ENCODE measurements at regions not wholly inside any gene's neighbourhood (a gene's known extent, or its start where the extent isn't known, plus 50 kb on each side); places are given as distances from the start of the nearest gene placed in this dataset.
A peak's percentile ranks its signal among the peaks of the same experiment; 100 is the strongest.
"Not testable (repeated sequence)": the region's sequence is repeated elsewhere in the genome, so short reads cannot be mapped to it uniquely, and the experiment has no call there.

DNA sequence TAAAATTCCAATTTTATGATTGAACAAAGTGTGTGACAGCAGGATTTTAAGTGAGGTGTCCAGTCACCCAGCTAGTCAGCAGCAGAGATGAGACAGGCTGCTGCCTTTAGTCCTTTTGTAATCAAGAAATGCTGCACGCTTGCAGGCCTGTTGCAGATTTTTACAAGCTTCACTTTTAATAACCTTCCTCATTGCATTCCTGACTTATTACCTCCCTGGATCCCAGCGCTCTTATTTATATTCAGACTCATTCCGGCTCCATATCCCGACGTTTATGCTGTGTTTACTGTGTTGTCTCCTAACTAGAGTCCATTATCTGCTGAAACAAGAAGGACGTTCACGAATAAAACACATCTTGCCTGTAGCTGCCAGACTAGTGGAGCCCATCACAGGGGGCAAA, 442.5 kb upstream of the KLHL29 start:
- no peak for DNase-seq (ENCODE audit: extremely low read depth in 1 of 11, low read depth in 9 of 11, low spot score in 4 of 11)

DNA sequence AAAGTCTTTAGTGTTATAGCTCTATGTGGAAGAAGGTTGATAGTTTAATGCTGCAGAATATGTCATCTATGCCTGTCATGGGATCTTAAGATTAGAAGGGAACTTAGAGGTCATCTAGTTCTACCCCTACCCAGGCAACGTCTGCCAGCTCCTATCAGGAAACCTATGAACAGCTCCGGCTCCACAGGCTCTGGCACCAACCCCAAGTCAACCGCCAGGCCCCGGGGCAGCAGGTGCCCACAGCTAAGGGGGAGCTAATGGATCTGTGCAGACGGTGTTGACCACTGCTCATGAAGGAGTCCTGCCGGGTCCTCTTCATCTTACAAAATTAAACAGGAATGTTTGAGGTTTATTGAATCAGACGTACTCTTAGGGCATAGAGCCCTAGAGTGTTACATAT, 440.8 kb upstream of the KLHL29 start:
- no peak for DNase-seq (ENCODE audit: extremely low read depth in 1 of 11, low read depth in 9 of 11, low spot score in 4 of 11)

DNA sequence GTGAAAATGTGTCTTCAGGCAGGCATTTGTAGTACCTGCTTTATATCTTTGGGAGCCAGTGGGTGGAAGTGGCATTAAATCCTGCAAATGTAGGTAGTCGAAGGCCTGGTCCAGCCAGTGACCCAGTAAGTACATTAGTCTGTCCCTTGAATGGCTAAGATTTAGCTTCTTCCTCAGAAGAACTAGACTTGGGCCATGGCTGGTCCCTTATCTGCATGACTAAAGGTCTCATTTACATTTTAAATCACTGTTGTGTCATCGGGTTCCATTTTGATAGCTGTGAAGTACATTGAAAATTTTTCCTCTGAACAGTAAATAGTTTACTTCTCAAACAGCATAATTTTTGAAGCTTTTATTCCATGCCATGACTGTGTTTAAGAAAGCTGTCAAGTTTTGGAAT, 438.4 kb upstream of the KLHL29 start:
- no peak for DNase-seq (ENCODE audit: extremely low read depth in 1 of 11, low read depth in 9 of 11, low spot score in 4 of 11)

DNA sequence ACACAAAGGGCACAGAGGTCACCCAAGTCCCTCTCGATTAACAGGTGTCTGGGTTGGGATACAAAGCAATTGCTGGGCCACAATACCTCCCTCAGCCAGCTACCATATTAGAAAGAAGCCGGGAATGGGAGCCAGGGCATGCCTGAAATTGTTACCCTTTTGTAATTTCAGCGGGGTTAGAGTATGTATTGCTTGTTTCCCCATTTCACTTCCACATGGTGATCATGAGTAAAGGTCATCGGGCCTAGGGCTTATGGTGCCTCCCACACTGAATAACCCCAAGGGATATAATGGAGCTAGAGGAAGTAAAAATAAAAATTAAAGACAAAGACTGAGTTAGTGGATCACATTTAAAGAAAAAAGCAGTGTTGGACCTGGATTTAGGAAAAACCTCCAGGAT, 437.2 kb upstream of the KLHL29 start:
- no peak for DNase-seq (ENCODE audit: extremely low read depth in 1 of 11, low read depth in 9 of 11, low spot score in 4 of 11)

DNA sequence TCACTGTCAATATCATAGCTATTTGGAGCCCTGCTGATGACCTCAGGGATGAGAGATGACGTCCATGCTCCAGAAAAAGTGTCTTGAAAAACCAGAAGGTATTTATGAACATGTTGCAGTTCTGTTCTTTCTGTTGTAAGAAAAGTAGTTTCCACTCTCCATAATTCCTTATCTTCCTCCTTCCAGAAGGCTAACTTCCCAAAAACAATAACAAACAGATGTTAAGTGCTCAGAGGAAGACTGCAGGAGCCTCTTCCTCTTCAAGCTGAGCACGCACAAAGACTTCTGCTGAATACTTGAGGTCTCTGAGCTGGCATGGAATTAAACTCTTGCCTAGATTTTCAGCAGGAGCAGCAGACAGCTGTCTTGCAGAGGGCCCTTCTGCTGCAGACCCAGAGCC, 434.5 kb upstream of the KLHL29 start:
- no peak for DNase-seq (ENCODE audit: extremely low read depth in 1 of 11, low read depth in 9 of 11, low spot score in 4 of 11)

DNA sequence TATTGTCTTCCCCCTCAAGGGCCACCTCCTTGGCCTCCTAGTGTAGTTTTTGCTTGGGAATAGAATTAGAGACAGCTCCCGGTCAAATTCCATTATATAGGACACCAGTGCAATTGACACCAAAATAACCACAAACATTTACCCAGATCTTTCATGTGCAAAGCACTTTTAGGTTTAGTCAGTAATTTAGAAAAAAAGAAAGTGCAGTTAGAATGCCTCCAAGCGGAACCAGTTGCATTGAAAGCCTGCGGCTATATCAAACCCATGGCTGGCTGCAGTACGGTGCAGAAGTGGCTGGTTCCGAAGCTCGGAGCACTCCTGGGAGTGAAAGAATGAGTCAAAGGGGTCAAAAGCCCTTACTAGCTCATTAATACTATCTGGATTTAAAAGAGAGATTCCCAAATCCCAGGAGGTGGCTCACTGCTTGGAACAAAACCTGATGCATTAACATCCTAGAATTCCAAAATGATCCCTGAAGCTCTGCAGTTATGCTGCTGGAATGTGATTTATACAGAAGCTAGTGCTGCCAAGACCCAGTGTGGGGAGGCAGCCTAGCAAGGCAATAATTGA, 432.2 kb upstream of the KLHL29 start:
- peak in 1 of 11 donors; percentile 29 for DNase-seq (ENCODE audit: extremely low read depth in 1 of 11, low read depth in 9 of 11, low spot score in 4 of 11)

DNA sequence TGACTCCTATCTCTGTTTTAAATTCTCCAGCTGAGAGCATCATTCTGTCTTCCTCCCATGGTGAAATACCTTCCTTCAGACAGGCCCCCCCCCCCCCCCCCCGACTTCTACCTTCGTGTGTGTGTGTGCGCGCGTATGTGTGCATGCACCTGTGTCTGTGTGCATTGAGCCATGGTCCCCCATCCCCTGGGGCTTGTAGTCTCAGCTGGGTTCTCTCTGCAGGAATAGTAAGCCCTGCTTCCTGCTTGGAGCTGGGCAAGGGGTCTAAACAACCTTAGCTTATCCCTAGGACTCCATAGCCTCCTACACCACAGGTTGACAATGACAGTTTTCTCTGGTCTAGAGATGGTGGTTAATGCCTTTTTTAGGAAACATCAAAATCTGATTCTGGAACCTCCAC, 427.5 kb upstream of the KLHL29 start:
- DNase-seq (ENCODE audit: extremely low read depth in 1 of 11, low read depth in 9 of 11, low spot score in 4 of 11): peak in 1 of 11 donors; percentile 18

DNA sequence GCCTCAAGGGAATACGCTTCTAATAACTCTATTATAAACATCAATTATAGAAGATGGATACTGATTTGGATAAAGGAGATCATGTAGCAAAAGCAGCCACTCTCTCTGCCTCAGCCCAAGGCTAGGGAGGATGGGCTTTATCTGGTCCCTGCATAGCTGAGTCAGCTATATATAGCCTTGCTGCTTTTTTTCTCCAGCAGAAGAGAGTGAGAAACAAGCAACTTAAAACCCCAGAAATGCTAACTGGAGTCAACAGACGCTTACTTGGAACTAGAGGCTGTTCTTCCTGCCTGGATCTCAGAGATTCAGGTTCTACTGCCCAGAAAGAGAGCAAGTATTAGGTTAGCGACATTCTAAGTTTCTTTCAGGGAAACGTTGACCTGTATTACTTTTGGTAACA, 426.7 kb upstream of the KLHL29 start:
- DNase-seq (ENCODE audit: extremely low read depth in 1 of 11, low read depth in 9 of 11, low spot score in 4 of 11): no peak

DNA sequence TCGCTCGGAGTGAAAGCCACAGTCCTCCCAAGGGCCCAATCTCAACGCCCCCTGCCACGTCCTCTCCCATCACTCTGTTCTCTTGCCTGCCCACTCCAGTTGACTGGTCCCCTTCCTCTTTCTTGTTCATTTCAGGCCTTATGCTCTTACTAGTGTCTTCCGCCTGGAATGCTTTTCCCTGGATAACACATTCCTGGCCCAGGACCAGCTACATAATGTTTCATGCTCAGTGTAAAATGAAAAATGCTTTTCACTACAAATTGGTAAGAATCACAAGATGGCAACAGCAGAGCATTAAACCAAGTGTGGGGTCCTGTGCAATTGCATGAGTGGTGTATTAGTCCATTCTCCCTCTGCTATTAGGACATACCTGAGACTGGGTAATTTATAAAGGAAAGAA, 417.2 kb upstream of the KLHL29 start:
- no peak for DNase-seq (ENCODE audit: extremely low read depth in 1 of 11, low read depth in 9 of 11, low spot score in 4 of 11)

DNA sequence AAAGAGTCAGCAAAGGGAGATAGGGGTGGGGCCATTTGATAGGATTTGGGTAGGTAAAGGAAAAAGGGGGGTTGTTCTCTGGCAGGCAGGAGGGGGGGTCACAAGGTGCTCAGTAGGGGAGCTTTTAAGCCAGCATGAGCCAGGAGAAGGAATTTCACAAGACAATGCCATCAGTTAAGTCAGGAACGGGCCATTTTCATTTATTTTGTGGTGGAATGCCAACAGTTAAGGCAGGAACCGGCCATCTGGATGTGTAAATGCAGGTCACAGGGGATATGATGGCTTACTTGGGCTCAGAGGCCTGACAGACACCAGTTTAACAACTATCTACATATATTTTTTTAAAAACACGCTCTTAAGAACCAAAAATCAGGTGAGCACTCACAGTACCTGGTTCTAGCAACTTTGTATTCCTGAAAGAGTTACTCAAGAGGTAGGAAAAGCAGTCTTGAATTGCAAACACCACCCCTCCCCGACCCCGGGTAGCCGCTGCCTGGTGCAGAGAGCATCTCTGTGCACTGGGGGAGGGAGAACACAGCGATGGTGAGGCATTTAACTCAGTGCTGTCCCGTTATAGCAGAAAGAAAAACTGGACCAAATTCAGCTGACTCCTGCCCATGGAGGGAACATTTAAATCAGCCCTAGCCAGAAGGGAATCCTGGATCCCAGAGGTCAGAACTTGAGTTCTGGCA, 414.5 kb upstream of the KLHL29 start:
- DNase-seq (ENCODE audit: extremely low read depth in 1 of 11, low read depth in 9 of 11, low spot score in 4 of 11): no peak

DNA sequence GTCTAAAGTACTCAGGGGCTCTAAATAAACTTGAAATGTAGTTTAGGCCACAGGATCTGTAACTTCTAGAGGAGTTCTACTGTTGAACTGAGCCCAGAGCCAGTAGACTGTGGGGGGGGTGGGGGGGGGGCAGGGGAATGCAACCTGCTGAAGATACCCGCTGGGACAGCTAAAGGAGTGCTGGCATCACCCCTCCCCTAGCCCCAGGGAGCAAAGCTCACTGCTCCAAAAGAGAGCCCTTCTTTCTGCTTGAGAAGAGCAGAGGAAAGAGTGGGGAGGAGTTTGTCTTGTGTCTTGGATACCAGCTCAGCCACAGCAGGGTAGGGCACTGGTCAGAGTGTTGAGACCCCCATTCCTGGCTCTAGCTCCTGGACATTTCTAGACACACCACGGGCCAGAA, 414.0 kb upstream of the KLHL29 start:
- DNase-seq (ENCODE audit: extremely low read depth in 1 of 11, low read depth in 9 of 11, low spot score in 4 of 11): no peak

DNA sequence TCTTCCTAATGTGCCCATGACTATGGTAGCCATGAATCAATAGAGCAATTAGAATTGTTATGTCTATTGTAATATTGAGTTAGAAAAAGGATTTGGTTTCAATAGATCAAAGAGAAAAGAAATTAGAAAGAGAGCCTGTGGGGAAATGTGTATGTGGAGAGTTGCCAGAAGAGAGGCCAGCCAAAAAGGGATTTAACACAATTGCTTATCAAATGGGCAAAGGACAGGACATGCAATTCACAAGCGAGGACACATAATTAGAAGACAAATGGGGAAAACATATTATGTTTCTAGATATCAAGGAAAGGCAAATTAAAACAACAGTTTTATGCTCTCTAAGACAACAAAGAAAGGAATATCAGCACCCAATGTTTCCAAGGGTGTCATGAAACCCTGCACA, 403.2 kb upstream of the KLHL29 start:
- DNase-seq (ENCODE audit: extremely low read depth in 1 of 11, low read depth in 9 of 11, low spot score in 4 of 11): no peak

DNA sequence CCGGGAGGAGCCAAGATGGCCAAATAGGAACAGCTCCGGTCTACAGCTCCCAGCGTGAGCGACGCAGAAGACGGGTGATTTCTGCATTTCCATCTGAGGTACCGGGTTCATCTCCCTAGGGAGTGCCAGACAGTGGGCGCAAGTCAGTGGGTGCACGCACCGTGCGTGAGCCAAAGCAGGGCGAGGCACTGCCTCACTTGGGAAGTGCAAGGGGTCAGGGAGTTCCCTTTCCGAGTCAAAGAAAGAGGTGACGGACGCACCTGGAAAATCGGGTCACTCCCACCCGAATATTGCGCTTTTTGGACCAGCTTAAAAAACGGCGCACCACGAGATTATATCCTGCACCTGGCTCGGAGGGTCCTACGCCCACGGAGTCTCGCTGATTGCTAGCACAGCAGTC, 400.8 kb upstream of the KLHL29 start:
- DNase-seq (ENCODE audit: extremely low read depth in 1 of 11, low read depth in 9 of 11, low spot score in 4 of 11): not testable (repeated sequence)

DNA sequence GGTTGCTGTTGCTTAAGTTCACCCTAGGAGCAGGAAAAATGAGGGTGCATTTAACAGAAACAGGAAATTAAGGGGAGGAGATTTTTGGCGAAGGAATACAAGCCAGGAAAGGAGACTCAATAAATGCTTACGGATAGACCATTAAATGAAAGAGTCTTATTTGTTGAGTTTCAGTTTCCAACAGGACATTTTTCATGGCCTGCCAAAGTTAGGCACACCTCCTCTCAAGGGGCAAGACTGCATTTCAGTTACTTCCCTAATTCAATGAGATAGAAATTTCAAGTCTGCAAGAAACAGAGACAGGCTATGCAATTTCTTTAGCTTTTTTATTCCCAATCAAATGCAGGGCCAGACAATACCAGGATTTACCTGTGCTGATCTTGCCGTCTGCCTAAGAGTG, 394.7 kb upstream of the KLHL29 start:
- DNase-seq (ENCODE audit: extremely low read depth in 1 of 11, low read depth in 9 of 11, low spot score in 4 of 11): no peak

DNA sequence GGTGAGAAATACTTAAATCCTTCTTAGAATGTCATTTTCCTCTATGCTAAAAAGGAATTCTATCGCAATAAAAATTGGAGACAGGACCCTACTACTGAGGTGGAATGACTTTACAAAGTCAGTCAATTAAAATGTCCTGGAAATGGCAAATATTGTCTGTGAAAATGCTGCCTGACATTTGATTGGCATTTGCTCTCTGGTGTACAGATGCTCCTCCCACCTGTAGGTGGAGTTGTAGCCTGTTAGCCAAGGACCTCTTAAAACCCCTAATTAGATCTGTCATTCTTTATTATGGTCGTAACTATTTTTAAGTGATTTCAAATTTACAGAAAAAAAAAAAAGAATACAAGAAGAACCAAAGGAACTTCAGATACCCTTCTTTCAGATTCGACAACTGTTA, 393.1 kb upstream of the KLHL29 start:
- no peak for DNase-seq (ENCODE audit: extremely low read depth in 1 of 11, low read depth in 9 of 11, low spot score in 4 of 11)

DNA sequence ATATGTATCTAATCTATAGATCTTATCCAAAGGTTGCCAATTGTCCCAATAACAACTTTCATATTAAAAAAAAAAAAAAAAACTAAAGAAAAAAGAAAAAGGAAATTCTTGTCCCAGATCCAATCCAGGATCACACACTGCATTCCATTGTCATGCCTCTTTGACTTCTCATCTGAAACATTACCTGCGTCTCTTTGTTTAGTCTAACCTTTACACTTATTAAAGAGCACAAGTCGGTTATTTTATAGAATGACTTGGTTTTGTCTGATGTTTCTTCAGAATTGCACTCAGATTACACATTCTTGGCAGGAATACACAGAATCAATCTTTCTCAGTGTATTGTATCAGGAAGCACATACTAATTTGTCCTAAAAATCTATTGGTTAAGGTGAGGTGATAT, 392.5 kb upstream of the KLHL29 start:
- no peak for DNase-seq (ENCODE audit: extremely low read depth in 1 of 11, low read depth in 9 of 11, low spot score in 4 of 11)

DNA sequence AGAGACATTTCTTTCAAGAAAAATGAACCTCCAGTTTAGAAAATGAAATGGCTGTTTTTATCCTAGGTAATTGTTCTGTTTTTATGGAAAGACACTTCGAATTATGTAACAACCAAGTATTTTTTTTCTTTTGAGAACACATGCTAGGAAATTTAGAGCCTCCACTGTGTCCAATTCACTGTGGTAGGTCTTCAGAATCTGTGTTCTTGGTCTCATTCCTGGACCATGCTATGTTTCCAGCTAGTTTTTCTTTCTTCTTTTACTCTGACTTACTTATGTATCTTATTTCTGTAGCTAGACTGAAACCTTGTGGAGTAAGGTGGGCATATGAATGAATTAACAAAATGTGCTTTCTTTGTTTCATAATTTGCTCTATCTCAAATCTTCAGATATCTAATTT, 391.7 kb upstream of the KLHL29 start:
- DNase-seq (ENCODE audit: extremely low read depth in 1 of 11, low read depth in 9 of 11, low spot score in 4 of 11): no peak

DNA sequence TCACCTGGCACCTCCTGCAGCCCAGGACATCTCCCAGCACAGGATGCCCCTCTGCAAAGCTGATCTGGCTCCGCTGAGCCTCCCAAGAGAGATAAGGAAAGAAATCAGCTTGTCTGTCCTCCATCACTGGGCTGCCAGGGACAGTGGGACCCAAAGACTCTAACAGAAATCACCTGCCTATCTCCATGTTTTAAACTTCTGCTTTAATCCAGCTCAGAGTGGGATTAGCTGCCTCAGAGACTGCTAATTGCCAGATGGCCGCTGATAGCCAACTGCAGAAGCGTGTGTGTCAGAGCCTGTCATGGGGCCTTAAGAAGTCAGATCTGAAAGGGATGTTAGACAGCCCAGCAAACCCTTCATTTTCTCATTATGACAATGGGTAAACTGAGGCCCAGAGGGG, 389.4 kb upstream of the KLHL29 start:
- no peak for DNase-seq (ENCODE audit: extremely low read depth in 1 of 11, low read depth in 9 of 11, low spot score in 4 of 11)

DNA sequence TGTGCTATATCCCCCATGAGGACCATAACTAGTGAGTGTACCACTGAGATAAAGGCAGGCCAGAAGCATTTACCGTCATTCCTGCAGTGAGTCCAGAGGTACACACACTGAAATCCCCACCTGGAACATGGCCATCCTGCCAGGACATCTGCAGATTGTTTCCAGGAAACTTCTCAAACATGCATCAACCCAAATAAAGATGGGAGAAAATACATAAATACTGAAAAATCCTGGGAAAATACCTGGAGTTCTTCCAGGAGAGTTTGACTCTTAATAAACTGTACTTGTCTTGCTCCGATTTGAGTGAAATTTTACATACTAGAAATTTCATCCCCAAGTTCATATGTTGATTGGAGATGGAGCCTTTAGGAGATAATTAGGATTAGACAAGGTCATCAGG, 388.1 kb upstream of the KLHL29 start:
- DNase-seq (ENCODE audit: extremely low read depth in 1 of 11, low read depth in 9 of 11, low spot score in 4 of 11): no peak

DNA sequence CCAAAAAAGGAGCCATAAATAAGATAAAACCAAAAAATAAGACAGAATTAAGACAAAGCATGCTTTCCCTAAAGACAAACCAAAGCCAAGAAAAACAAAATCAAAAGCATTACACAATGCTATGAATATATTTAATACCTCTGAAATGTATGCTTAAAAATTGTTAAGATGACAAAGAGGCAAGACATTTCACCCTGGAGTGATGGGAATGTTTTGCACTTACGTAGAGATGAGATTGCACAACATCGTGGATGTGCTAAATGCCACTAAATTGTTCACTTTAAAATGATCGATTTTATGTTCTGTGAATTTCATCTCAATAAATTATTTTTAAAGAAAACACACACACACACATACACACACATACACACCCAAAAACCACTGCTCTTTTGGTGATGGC, 386.6 kb upstream of the KLHL29 start:
- DNase-seq (ENCODE audit: extremely low read depth in 1 of 11, low read depth in 9 of 11, low spot score in 4 of 11): no peak

DNA sequence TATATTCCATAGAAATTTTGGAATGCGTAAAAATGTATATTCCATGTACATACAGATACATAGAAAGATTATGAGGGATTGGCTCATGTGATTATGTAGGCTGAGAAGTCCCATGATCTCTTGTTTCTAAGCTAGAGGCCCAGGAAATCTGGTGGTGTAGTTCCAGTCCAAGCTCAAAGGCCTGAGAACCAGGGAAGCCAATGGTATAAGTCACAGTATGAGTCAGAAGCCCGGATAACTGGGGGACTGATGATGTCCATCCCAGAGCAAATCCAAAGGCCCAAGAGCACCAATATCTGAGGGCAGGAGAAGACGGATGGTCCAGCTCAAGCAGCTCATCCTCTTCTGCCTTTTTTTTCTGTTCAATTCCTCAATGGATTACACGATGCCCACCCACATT, 385.0 kb upstream of the KLHL29 start:
- DNase-seq (ENCODE audit: extremely low read depth in 1 of 11, low read depth in 9 of 11, low spot score in 4 of 11): no peak
